NT2/D1 (cell line): ENCODE measurements at regions not wholly inside any gene's neighbourhood (a gene's known extent, or its start where the extent isn't known, plus 50 kb on each side); places are given as distances from the start of the nearest gene placed in this dataset.

Source experiments
- SUZ12 ChIP-seq: IDR thresholded peaks from 2 replicates; pipeline ENCODE4 v1.6.1; 2011; ENCODE audit not compliant: insufficient read length, insufficient read depth; ENCODE audit errors: extremely low read depth
- YY1 ChIP-seq: IDR thresholded peaks from 2 replicates; pipeline ENCODE4 v1.6.1; 2011; ENCODE audit not compliant: insufficient read length, insufficient read depth
- ZNF274 ChIP-seq: IDR thresholded peaks from 2 replicates; pipeline ENCODE4 v1.6.1; 2011; ENCODE audit warnings: mild to moderate bottlenecking, low read depth, low read length

- TF ChIP-seq YY1: no peak
- TF ChIP-seq ZNF274: no peak
- TF ChIP-seq SUZ12: no peak
These were observed 78.7 kb upstream of the MAN2A1 start for GRCh38 chr5:109611061-109611460.
